SU-DHL-6 (cell line): ENCODE measurements at regions not wholly inside any gene's neighbourhood (a gene's known extent, or its start where the extent isn't known, plus 50 kb on each side); places are given as distances from the start of the nearest gene placed in this dataset.

Experiments
- H2AFZ ChIP-seq: fragments of 200-600 bp; sonication (generic); 2 replicates; pipeline ENCODE4 v1.6.1; 2014; ENCODE audit warnings: low read depth, mild to moderate bottlenecking, moderate library complexity, mixed read lengths, antibody characterized with exemption, low read length; ENCODE audit not compliant: severe bottlenecking
- H3F3A ChIP-seq: fragments of 200-600 bp; shearing (Covaris generic); 2 replicates; pipeline ENCODE4 v1.6.0; 2016; ENCODE audit warnings: antibody characterized with exemption, mild to moderate bottlenecking; ENCODE audit not compliant: insufficient read depth
- H3K27ac ChIP-seq: fragments of 200-600 bp; sonication (generic); 2 replicates; pipeline ENCODE4 v1.5.1; 2016; ENCODE audit warnings: low read depth, mild to moderate bottlenecking, low read length, moderate library complexity, mixed read lengths
- H3K27me3 ChIP-seq: fragments of 200-600 bp; sonication (generic), shearing (Covaris generic); 2 replicates; pipeline ENCODE4 v1.6.0; 2014; ENCODE audit warnings: mild to moderate bottlenecking, low read length
- H3K36me3 ChIP-seq: fragments of 200-600 bp; sonication (generic); 2 replicates; pipeline ENCODE4 v1.6.1; 2014; ENCODE audit warnings: mild to moderate bottlenecking, low read length, mixed read lengths
- H3K4me2 ChIP-seq: fragments of 300-600, 200-600 bp; shearing (Covaris generic), sonication (generic); 2 replicates; pipeline ENCODE4 v1.6.0; 2014; ENCODE audit warnings: low read length, low read depth, mild to moderate bottlenecking; ENCODE audit not compliant: poor library complexity, severe bottlenecking
- H3K4me3 ChIP-seq: fragments of 200-600 bp; sonication (generic); 2 replicates; pipeline ENCODE4 v1.5.1; 2014; ENCODE audit warnings: antibody characterized with exemption, low read length, mild to moderate bottlenecking, mixed read lengths; ENCODE audit not compliant: insufficient read depth, poor library complexity, severe bottlenecking
- H3K79me2 ChIP-seq: fragments of 200-600 bp; sonication (generic); 2 replicates; pipeline ENCODE4 v1.6.1; 2014; ENCODE audit warnings: mild to moderate bottlenecking, low read length, moderate library complexity; ENCODE audit not compliant: insufficient read depth
- H3K9ac ChIP-seq: fragments of 200-600 bp; sonication (generic); 2 replicates; pipeline ENCODE4 v1.7.0; 2014; ENCODE audit warnings: mild to moderate bottlenecking, low read length
- H3K9me2 ChIP-seq: fragments of 200-600 bp; sonication (generic); replicated peaks from 2 replicates; pipeline ENCODE4 v1.6.1; 2014; ENCODE audit warnings: low read length; ENCODE audit not compliant: insufficient read depth
- H3K9me3 ChIP-seq: fragments of 200-600 bp; sonication (generic); 2 replicates; pipeline ENCODE4 v1.6.1; 2014; ENCODE audit warnings: low read length, mixed read lengths; ENCODE audit not compliant: insufficient read depth
- H4K20me1 ChIP-seq: fragments of 200-600 bp; sonication (generic); 2 replicates; pipeline ENCODE4 v1.6.1; 2014; ENCODE audit warnings: low read depth, mild to moderate bottlenecking, antibody characterized with exemption, low read length, moderate library complexity, mixed read lengths
- CTCF ChIP-seq: fragments of 200-600 bp; sonication (generic); IDR thresholded peaks from one replicate; pipeline ENCODE4 v1.5.1; 2017; ENCODE audit warnings: antibody characterized with exemption, mild to moderate bottlenecking, low read length, moderate library complexity; ENCODE audit not compliant: insufficient read depth, poor library complexity, severe bottlenecking
- EZH2phosphoT487 ChIP-seq: fragments of 200-600 bp; sonication (generic), shearing (Covaris generic); conservative IDR thresholded peaks from 2 replicates; pipeline ENCODE4 v1.6.1; 2018; ENCODE audit warnings: mild to moderate bottlenecking, antibody characterized with exemption, low read length, moderate library complexity, mixed read lengths

- Histone ChIP-seq H3K36me3 (no peaks in the 10 kb centered on the region), H3F3A (no peaks in the 10 kb centered on the region), H3K27me3 (no peaks in the 10 kb centered on the region), H3K79me2 (no peaks in the 10 kb centered on the region), H3K9ac (no peak overlapping the region), H3K27ac (no peak overlapping the region), H3K4me3 (no peak overlapping the region), H2AFZ (no peak overlapping the region), H3K9me3 (no peaks in the 10 kb centered on the region), H3K4me2 (no peak overlapping the region), H4K20me1 (no peaks in the 10 kb centered on the region), H3K9me2 (no peaks in the 10 kb centered on the region)
- no peak for TF ChIP-seq CTCF
- TF ChIP-seq EZH2phosphoT487, result no peak
Observed at GRCh38 chr9:105921057-105921726, 226.9 kb downstream of the TMEM38B start.

GRCh38 chr9:105928416-105928815 is 234.1 kb downstream of the TMEM38B start:
- Histone ChIP-seq H3K27me3 (no peaks in the 10 kb centered on the region), H3F3A (no peaks in the 10 kb centered on the region), H3K27ac (no peak overlapping the region), H3K9me2 (no peaks in the 10 kb centered on the region), H3K4me2 (no peak overlapping the region), H3K9me3 (no peaks in the 10 kb centered on the region), H4K20me1 (no peaks in the 10 kb centered on the region), H3K36me3 (no peaks in the 10 kb centered on the region), H3K9ac (no peak overlapping the region), H3K79me2 (no peaks in the 10 kb centered on the region), H3K4me3 (no peak overlapping the region), H2AFZ (no peak overlapping the region)
- TF ChIP-seq CTCF (no peak), EZH2phosphoT487 (no peak)

- no peaks in the 10 kb centered on the region for H3K27me3 ChIP-seq
- TF ChIP-seq CTCF, result no peak
- no peak for TF ChIP-seq EZH2phosphoT487
- no peaks in the 10 kb centered on the region for H3K36me3 ChIP-seq
- H3K4me3 ChIP-seq, result no peak overlapping the region
- no peak overlapping the region for H3K4me2 ChIP-seq
- no peak overlapping the region for H2AFZ ChIP-seq
- no peaks in the 10 kb centered on the region for H3K9me2 ChIP-seq
- no peaks in the 10 kb centered on the region for H3K9me3 ChIP-seq
- no peak overlapping the region for H3K9ac ChIP-seq
- no peak overlapping the region for H3K27ac ChIP-seq
- H3K79me2 ChIP-seq, result no peaks in the 10 kb centered on the region
- H4K20me1 ChIP-seq, result no peaks in the 10 kb centered on the region
- no peaks in the 10 kb centered on the region for H3F3A ChIP-seq
Observed at GRCh38 chr9:105930011-105930627, 235.8 kb downstream of the TMEM38B start.
